ENCODE measurements at regions not wholly inside any gene's neighbourhood (a gene's known extent, or its start where the extent isn't known, plus 50 kb on each side); places are given as distances from the start of the nearest gene placed in this dataset.

- Histone ChIP-seq H3K9ac (no peak overlapping the region), H4K20me1 (no peaks in the 10 kb centered on the region), H3K27ac (no peak overlapping the region), H3K4me3 (no peak overlapping the region), H3K27me3 (no peaks in the 10 kb centered on the region), H3K36me3 (no peaks in the 10 kb centered on the region), H3K4me2 (no peak overlapping the region), H3K4me1 (no peaks in the 10 kb centered on the region), H3K9me3 (peaks cover 9% of the 10 kb centered on the region)
- no peak for TF ChIP-seq Cebpa-rat (IDR thresholded peaks at IDR 0.05)
Measured at GRCh38 chr5:84831701-84832100, 447.0 kb upstream of the EDIL3 start.

GRCh38 chr5:84830265-84830664 lies 445.6 kb upstream of the EDIL3 start:
- Histone ChIP-seq H3K9ac (no peak overlapping the region), H3K4me1 (no peaks in the 10 kb centered on the region), H3K4me3 (no peak overlapping the region), H3K27ac (no peak overlapping the region), H3K36me3 (no peaks in the 10 kb centered on the region), H4K20me1 (no peaks in the 10 kb centered on the region), H3K27me3 (no peaks in the 10 kb centered on the region), H3K4me2 (no peak overlapping the region), H3K9me3 (peaks cover 9% of the 10 kb centered on the region)
- TF ChIP-seq Cebpa-rat (IDR thresholded peaks at IDR 0.05) = no peak

GRCh38 chr5:84825606-84826005 lies 440.9 kb upstream of the EDIL3 start:
- Histone ChIP-seq H3K27ac (no peak overlapping the region), H3K4me1 (no peaks in the 10 kb centered on the region), H3K4me2 (no peak overlapping the region), H3K36me3 (no peaks in the 10 kb centered on the region), H3K9ac (no peak overlapping the region), H3K4me3 (no peak overlapping the region), H3K27me3 (no peaks in the 10 kb centered on the region), H3K9me3 (peaks cover 8% of the 10 kb centered on the region), H4K20me1 (no peaks in the 10 kb centered on the region)
- no peak for TF ChIP-seq Cebpa-rat (IDR thresholded peaks at IDR 0.05)

GRCh38 chr5:84821924-84822323 lies 437.2 kb upstream of the EDIL3 start:
- Histone ChIP-seq H3K27ac (no peak overlapping the region), H3K4me3 (no peak overlapping the region), H3K9ac (no peak overlapping the region), H3K9me3 (no peaks in the 10 kb centered on the region), H3K4me2 (no peak overlapping the region), H3K27me3 (no peaks in the 10 kb centered on the region), H4K20me1 (no peaks in the 10 kb centered on the region), H3K36me3 (no peaks in the 10 kb centered on the region), H3K4me1 (no peaks in the 10 kb centered on the region)
- no peak for TF ChIP-seq Cebpa-rat (IDR thresholded peaks at IDR 0.05)

- H3K27me3 ChIP-seq = no peaks in the 10 kb centered on the region
- H3K4me1 ChIP-seq = no peaks in the 10 kb centered on the region
- no peak overlapping the region for H3K9ac ChIP-seq
- H3K27ac ChIP-seq = no peak overlapping the region
- no peaks in the 10 kb centered on the region for H3K9me3 ChIP-seq
- H3K4me2 ChIP-seq = no peak overlapping the region
- no peaks in the 10 kb centered on the region for H3K36me3 ChIP-seq
- H4K20me1 ChIP-seq = no peaks in the 10 kb centered on the region
- H3K4me3 ChIP-seq = no peak overlapping the region
- no peak for TF ChIP-seq Cebpa-rat (IDR thresholded peaks at IDR 0.05)
Measured at GRCh38 chr5:84817953-84818352, 433.3 kb upstream of the EDIL3 start.

- H3K4me3 ChIP-seq = no peak overlapping the region
- H3K27me3 ChIP-seq = no peaks in the 10 kb centered on the region
- no peaks in the 10 kb centered on the region for H3K4me1 ChIP-seq
- H3K27ac ChIP-seq = no peak overlapping the region
- H3K4me2 ChIP-seq = no peak overlapping the region
- no peak for TF ChIP-seq Cebpa-rat (IDR thresholded peaks at IDR 0.05)
- H4K20me1 ChIP-seq = no peaks in the 10 kb centered on the region
- H3K9me3 ChIP-seq = no peaks in the 10 kb centered on the region
- no peak overlapping the region for H3K9ac ChIP-seq
- H3K36me3 ChIP-seq = no peaks in the 10 kb centered on the region
Measured at GRCh38 chr5:84816746-84817547, 432.3 kb upstream of the EDIL3 start.

- H4K20me1 ChIP-seq = no peaks in the 10 kb centered on the region
- H3K4me2 ChIP-seq = no peak overlapping the region
- no peaks in the 10 kb centered on the region for H3K9me3 ChIP-seq
- no peak overlapping the region for H3K27ac ChIP-seq
- H3K4me1 ChIP-seq = no peaks in the 10 kb centered on the region
- no peak overlapping the region for H3K9ac ChIP-seq
- TF ChIP-seq Cebpa-rat (IDR thresholded peaks at IDR 0.05) = no peak
- no peak overlapping the region for H3K4me3 ChIP-seq
- H3K27me3 ChIP-seq = no peaks in the 10 kb centered on the region
- no peaks in the 10 kb centered on the region for H3K36me3 ChIP-seq
Measured at GRCh38 chr5:84816160-84816559, 431.5 kb upstream of the EDIL3 start.

- H3K4me3 ChIP-seq = no peak overlapping the region
- no peak for TF ChIP-seq Cebpa-rat (IDR thresholded peaks at IDR 0.05)
- no peaks in the 10 kb centered on the region for H3K27me3 ChIP-seq
- H3K9me3 ChIP-seq = no peaks in the 10 kb centered on the region
- H3K36me3 ChIP-seq = no peaks in the 10 kb centered on the region
- H3K9ac ChIP-seq = no peak overlapping the region
- H4K20me1 ChIP-seq = no peaks in the 10 kb centered on the region
- no peaks in the 10 kb centered on the region for H3K4me1 ChIP-seq
- no peak overlapping the region for H3K27ac ChIP-seq
- H3K4me2 ChIP-seq = no peak overlapping the region
Measured at GRCh38 chr5:84805473-84805872, 420.8 kb upstream of the EDIL3 start.

- H3K4me3 ChIP-seq = no peak overlapping the region
- H3K9ac ChIP-seq = no peak overlapping the region
- H4K20me1 ChIP-seq = no peaks in the 10 kb centered on the region
- H3K27ac ChIP-seq = no peak overlapping the region
- H3K4me1 ChIP-seq = no peaks in the 10 kb centered on the region
- H3K27me3 ChIP-seq = no peaks in the 10 kb centered on the region
- TF ChIP-seq Cebpa-rat (IDR thresholded peaks at IDR 0.05) = peak; percentile 33; the same call in 1 of the 2 replicates
- H3K4me2 ChIP-seq = no peak overlapping the region
- H3K9me3 ChIP-seq = no peaks in the 10 kb centered on the region
- H3K36me3 ChIP-seq = no peaks in the 10 kb centered on the region
Measured at GRCh38 chr5:84796399-84796798, 411.7 kb upstream of the EDIL3 start.

- Histone ChIP-seq H4K20me1 (no peaks in the 10 kb centered on the region), H3K9ac (no peak overlapping the region), H3K27me3 (no peaks in the 10 kb centered on the region), H3K4me3 (no peak overlapping the region), H3K27ac (no peak overlapping the region), H3K9me3 (no peaks in the 10 kb centered on the region), H3K4me2 (no peak overlapping the region), H3K36me3 (no peaks in the 10 kb centered on the region), H3K4me1 (no peaks in the 10 kb centered on the region)
- no peak for TF ChIP-seq Cebpa-rat (IDR thresholded peaks at IDR 0.05)
Measured at GRCh38 chr5:84794486-84795035, 409.9 kb upstream of the EDIL3 start.

Measured in BLaER1 (cell line).